ENCODE measurements at regions not wholly inside any gene's neighbourhood (a gene's known extent, or its start where the extent isn't known, plus 50 kb on each side); places are given as distances from the start of the nearest gene placed in this dataset.
"Not testable (repeated sequence)": the region's sequence is repeated elsewhere in the genome, so short reads cannot be mapped to it uniquely, and the experiment has no call there.

GRCh38 chr2:11995456-11995855 lies 249.0 kb downstream of the LPIN1 start:
- no peak for DNase-seq (ENCODE audit: low read depth)

- peak; percentile 85 for DNase-seq (ENCODE audit: low read depth)
Measured at GRCh38 chr2:11996618-11997017, 250.2 kb downstream of the LPIN1 start.

GRCh38 chr2:11997142-11997541 lies 250.7 kb downstream of the LPIN1 start:
- DNase-seq (ENCODE audit: low read depth) = no peak

GRCh38 chr2:11998218-11998617 lies 251.8 kb downstream of the LPIN1 start:
- peak; percentile 93 for DNase-seq (ENCODE audit: low read depth)

- peak; percentile 79 for DNase-seq (ENCODE audit: low read depth)
Measured at GRCh38 chr2:11998626-11999378, 252.4 kb downstream of the LPIN1 start.

- DNase-seq (ENCODE audit: low read depth) = no peak
Measured at GRCh38 chr2:12001621-12002020, 255.2 kb downstream of the LPIN1 start.

- DNase-seq (ENCODE audit: low read depth) = no peak
Measured at GRCh38 chr2:12002215-12002614, 255.8 kb downstream of the LPIN1 start.

- no peak for DNase-seq (ENCODE audit: low read depth)
Measured at GRCh38 chr2:12004713-12005112, 258.3 kb downstream of the LPIN1 start.

GRCh38 chr2:12005886-12006681 lies 259.7 kb downstream of the LPIN1 start:
- no peak for DNase-seq (ENCODE audit: low read depth)

GRCh38 chr2:12006850-12007249 lies 260.4 kb downstream of the LPIN1 start:
- DNase-seq (ENCODE audit: low read depth) = peak; percentile 89

GRCh38 chr2:12007282-12007681 lies 260.9 kb downstream of the LPIN1 start:
- DNase-seq (ENCODE audit: low read depth) = no peak

GRCh38 chr2:12008425-12009061 lies 262.1 kb downstream of the LPIN1 start:
- peak; percentile 85 for DNase-seq (ENCODE audit: low read depth)

- DNase-seq (ENCODE audit: low read depth) = no peak
Measured at GRCh38 chr2:12009323-12009905, 263.0 kb downstream of the LPIN1 start.

GRCh38 chr2:12010059-12010458 lies 263.6 kb downstream of the LPIN1 start:
- DNase-seq (ENCODE audit: low read depth) = no peak

GRCh38 chr2:12010779-12011178 lies 264.3 kb downstream of the LPIN1 start:
- DNase-seq (ENCODE audit: low read depth) = no peak

- DNase-seq (ENCODE audit: low read depth) = peak; percentile 90
Measured at GRCh38 chr2:12014088-12014960, 267.9 kb downstream of the LPIN1 start.

- DNase-seq (ENCODE audit: low read depth) = no peak
Measured at GRCh38 chr2:12017499-12018157, 271.2 kb downstream of the LPIN1 start.

- not testable (repeated sequence) for DNase-seq (ENCODE audit: low read depth)
Measured at GRCh38 chr2:12018726-12019125, 272.3 kb downstream of the LPIN1 start.

GRCh38 chr2:12020833-12021469 lies 274.5 kb downstream of the LPIN1 start:
- DNase-seq (ENCODE audit: low read depth) = no peak

GRCh38 chr2:12024197-12024907 lies 277.9 kb downstream of the LPIN1 start:
- peak; percentile 98 for DNase-seq (ENCODE audit: low read depth)

Data from HS-27A (cell line).